Liver (tissue), 3 donors: ENCODE measurements at regions not wholly inside any gene's neighbourhood (a gene's known extent, or its start where the extent isn't known, plus 50 kb on each side); places are given as distances from the start of the nearest gene placed in this dataset.

Experiments used
- GABPA ChIP-seq, 2 donors: IDR thresholded peaks in 1 of 2; conservative IDR thresholded peaks in 1 of 2; 2 replicates each; pipeline ENCODE4 v1.6.1; 2016; ENCODE audit warnings: antibody characterized with exemption in 2 of 2, mild to moderate bottlenecking in 1 of 2, moderate library complexity in 1 of 2
- NR2F2 ChIP-seq: IDR thresholded peaks from 2 replicates; pipeline ENCODE4 v1.6.1; 2016; ENCODE audit warnings: antibody characterized with exemption
- RAD21 ChIP-seq, 2 donors: IDR thresholded peaks; 2 replicates each; pipeline ENCODE4 v1.6.1; 2016; ENCODE audit warnings: antibody characterized with exemption in 2 of 2, mild to moderate bottlenecking in 2 of 2
- TF ChIP-seq, protein P1 (sequence below): fragments of 150-350 bp; IDR thresholded peaks from 2 replicates; pipeline ENCODE4 v1.5.1; 2017; ENCODE audit warnings: improper control_type of control experiment, low read depth, low read length; ENCODE audit not compliant: missing input control
- donor health status: healthy.
- donor health status: healthy.

GRCh38 chr21:21813934-21814333, 815.7 kb downstream of the NCAM2 start:
- TF ChIP-seq, protein P1, sequence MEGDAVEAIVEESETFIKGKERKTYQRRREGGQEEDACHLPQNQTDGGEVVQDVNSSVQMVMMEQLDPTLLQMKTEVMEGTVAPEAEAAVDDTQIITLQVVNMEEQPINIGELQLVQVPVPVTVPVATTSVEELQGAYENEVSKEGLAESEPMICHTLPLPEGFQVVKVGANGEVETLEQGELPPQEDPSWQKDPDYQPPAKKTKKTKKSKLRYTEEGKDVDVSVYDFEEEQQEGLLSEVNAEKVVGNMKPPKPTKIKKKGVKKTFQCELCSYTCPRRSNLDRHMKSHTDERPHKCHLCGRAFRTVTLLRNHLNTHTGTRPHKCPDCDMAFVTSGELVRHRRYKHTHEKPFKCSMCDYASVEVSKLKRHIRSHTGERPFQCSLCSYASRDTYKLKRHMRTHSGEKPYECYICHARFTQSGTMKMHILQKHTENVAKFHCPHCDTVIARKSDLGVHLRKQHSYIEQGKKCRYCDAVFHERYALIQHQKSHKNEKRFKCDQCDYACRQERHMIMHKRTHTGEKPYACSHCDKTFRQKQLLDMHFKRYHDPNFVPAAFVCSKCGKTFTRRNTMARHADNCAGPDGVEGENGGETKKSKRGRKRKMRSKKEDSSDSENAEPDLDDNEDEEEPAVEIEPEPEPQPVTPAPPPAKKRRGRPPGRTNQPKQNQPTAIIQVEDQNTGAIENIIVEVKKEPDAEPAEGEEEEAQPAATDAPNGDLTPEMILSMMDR: no peak
- no peak for TF ChIP-seq RAD21 (IDR thresholded peaks at IDR 0.05)
- TF ChIP-seq NR2F2: no peak
- TF ChIP-seq GABPA (IDR thresholded peaks at IDR 0.05 in 1 of 2, conservative IDR thresholded peaks at IDR 0.05 in 1 of 2): no peak
